ENCODE measurements at regions not wholly inside any gene's neighbourhood (a gene's known extent, or its start where the extent isn't known, plus 50 kb on each side); places are given as distances from the start of the nearest gene placed in this dataset.

DNA sequence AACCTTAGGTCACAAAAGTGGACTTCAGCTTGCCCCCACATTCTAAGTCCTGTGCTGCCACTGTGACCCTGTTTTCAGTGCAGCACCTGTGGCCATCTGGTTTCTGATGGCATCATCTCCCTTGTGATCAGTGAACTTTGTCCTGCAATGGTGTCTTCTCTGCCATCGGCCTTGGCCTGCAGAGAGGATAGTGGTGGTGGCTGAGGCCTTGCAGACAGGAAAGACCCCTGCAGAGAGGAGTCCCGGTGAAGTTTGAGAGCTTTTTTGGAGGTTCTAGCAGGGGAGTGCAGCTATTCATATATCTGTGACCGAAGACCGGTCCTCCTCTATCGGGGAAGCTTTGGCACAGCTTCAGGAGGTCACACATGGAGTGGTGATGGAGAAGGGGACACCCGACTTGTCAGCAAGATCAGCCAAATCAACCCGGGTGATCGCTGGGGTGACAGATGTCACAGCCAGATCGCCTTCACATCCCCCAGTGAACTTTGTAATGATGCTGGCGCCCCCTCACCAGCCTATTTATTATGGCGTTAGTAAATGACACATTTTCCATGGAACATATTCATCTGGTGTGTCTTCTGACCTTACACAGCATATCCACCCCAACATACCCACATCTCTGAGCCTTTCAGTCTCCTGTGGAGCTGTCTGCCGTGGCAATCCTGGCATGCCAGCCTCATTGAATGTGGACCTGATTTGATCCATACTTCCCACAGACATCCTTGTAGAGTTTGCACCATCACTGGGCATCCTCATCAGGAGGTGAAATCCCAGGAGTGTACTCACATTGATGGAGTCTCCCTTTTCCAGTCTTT lies 136.1 kb downstream of the PAPOLA start:
- no peak for DNase-seq (ENCODE audit: low read depth in 2 of 2)

GRCh38 chr14:96639550-96639949 lies 137.4 kb downstream of the PAPOLA start:
- DNase-seq (ENCODE audit: low read depth in 2 of 2) = no peak

DNA sequence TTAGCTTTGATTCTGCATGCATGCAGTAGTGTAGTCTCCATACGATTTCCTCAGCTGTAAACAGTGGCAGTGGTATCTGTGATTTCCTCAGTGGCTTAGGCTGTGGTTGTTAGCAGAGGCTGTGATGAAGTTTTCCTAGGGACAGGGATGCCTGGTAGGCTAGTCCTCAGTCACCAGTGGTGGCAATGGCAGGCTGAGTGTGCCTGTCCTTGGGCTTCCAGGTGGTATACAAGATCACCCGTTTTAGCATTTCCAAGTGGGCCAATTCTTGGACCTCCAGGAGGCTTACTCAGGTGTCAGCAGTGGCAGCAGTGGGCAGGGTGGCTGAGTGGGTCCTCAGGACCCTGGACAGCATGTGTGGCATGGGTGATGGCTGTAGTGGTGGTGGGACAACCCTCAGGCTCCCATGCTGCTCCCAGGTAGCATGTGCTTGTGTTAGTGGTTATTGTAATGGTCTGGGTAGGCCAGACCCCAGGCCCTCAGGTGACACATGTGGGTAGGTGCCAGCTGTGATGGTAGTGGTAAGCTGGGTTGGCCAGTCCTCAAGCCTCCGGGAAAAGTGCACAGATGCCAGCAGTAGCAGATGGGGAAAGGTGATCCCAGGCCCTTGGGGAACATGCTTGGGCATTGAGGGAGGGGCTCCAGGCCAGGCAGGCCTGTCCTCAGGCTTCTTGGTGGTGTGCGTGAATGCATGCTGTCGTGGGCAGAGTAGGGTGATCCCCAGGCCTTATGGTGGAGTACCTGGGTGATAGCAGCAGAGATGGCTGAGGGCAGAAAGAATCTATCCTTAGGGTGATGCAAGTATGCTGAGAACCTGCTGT lies 146.5 kb downstream of the PAPOLA start:
- DNase-seq (ENCODE audit: low read depth in 2 of 2) = no peak

DNA sequence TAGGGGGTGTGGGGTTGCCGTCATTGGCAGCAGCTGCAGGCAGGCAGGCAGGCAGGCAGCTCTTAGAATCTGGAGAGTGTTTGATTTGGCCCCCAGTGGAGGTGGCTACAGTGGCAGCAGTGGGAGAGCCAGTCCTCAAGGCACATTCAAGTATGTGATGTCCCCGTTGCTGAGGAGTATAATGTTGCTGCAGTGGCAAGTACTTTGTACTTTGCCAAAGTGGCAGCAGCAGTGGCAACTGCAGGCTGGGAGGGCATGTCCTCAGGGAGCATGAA lies 147.1 kb downstream of the PAPOLA start:
- DNase-seq (ENCODE audit: low read depth in 2 of 2) = no peak

DNA sequence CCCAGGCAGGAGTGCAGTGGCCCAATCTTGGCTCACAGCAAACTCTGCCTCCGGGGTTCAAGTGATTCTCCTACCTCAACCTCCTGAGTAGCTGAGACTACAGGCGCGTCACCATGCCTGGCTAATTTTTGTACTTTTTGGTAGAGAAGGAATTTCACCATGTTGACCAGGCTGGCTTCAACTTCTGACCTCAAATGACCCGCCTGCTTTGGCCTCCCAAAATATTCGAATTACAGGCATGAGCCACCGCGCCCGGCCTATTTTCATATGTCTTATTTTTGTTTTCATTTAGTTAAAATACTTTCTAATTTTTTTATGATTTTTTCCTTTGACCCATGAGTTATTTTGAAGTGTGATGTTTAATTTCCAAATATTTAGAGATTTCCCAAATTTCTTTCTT lies 143.6 kb upstream of the VRK1 start:
- no peak for DNase-seq (ENCODE audit: low read depth in 2 of 2)

DNA sequence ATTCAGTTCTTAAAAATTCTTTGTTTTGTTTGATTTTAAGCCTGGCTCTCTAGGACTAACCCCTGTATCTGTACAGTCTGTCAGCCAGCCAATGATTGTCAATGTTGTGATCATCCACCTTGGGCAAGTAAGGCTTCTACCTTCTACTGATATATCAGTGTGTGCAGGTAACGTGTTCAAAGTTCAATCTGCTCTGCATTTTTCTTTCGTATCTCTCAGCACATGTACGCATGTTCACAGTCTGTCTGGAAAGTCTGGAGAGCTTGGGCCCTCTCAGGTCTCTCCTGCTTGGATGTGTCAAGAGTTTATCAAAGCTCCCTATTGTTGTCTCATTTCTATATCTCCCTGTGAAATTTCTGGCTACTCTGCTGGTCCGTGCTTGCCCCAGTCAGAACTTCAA lies 138.6 kb upstream of the VRK1 start:
- no peak for DNase-seq (ENCODE audit: low read depth in 2 of 2)

DNA sequence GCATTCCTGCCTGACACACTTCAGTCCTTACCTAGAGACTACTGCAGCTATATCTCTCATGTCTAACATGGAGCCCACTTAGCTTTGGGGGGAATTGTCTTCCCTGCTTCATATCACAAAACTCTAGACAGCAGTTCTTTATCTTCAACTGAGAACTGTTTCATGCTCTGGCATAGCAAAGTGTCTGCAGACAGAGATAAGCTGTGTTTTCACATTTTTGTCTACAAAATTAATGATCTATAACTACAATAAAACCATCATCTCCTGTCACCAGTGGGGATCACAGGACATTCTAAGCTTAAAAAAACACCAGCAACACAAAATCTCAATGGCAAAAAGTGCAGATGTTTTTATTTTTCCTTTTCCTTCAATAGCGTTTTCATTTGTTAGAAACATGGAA lies 137.1 kb upstream of the VRK1 start:
- DNase-seq (ENCODE audit: low read depth in 2 of 2) = no peak

GRCh38 chr14:96660667-96661066 lies 136.5 kb upstream of the VRK1 start:
- no peak for DNase-seq (ENCODE audit: low read depth in 2 of 2)

DNA sequence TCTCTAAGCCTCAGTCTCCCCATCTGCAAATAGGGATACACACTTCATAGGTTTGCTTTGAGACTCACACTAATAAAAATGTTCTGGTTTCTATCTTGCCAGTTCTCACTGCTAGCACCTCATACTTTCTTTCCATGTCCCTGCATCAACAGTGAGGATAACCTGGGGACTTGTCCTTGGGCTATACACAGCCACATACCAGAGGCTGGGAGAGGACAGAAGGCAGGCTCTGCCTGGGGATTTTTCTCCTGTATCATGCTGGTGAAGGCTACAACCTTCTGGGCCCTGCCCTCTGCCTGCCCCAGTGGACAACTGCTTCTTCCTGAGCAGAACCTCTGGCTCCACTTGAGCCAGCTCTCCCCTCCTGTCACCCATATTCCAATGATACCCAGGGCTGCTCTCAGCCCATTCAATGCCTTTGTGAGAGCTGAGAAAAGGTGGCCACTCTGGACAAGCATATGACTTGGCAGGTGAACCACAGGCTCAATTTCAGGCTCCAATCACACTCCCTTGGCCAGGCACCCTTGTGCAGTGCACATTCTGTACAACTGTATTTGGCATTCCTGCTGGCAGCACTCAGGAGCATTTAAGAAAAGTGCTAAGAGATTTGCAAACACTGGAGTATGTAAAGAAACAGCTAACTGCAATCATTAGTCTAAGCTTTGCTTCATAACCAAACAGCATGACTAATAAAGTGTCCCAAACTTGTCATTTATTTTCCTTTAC lies 135.8 kb upstream of the VRK1 start:
- DNase-seq (ENCODE audit: low read depth in 2 of 2) = no peak

DNA sequence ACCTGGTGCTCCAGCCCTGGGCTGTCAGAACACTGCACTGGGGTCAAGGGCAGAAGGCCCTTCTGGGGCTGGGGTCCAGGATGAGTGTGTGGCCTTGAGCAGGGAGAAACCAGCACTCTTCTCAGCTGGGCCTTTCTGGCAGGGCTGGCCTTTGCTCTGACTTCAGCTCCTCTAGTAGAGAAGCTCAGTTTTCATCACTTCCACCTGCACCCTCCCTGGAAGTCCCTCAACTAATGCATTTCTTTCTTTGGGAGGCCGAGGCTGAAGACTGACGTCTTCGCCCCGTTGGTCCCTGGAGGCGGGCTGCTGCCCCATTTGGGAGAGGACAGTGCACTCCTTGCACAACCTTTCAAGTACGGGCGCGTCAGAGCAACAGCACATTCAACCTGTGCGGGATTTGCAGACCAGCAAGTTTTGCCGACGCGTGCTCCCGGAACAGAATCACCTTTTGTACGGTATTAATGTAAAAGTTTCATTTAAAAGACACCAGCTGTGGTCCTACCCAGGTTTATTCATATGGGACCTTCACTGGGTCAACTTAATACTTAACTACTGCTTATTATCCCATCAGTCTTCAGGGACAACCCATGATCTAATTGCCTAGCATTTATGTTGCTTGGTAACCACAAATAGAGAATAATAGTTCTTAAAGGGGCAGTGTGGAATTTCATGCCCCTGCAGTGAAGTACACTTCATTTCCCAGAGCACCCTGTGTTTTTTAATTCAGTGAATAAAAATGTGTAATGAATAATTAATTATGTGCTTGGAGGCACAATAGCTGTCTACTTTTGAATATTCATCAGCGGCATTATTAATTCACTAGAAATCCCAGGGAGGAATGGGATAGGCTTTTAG lies 134.8 kb upstream of the VRK1 start:
- no peak for DNase-seq (ENCODE audit: low read depth in 2 of 2)

DNA sequence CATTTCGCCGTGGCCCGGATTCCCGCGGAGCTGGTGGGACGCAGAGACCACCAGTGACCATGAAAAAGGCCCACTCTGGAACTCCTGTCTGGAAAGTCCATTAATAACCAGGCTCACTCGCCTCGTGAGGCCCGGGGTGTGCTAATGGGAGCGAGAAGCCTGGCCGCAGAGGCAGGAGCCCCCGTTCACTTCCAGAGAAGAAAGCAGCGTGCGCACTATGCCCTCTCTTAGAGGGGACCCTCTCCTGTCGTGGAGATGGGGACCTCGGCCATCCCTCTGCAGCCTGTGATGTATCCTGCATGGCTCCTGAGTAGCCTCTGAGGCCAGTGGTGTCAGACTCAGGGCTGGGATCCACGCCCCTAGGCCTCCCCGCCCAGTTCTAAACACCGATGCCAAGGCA lies 134.1 kb upstream of the VRK1 start:
- no peak for DNase-seq (ENCODE audit: low read depth in 2 of 2)

- no peak for DNase-seq (ENCODE audit: low read depth in 2 of 2)
Measured at GRCh38 chr14:96663491-96664067, 133.6 kb upstream of the VRK1 start.

GRCh38 chr14:96666088-96666487 lies 131.1 kb upstream of the VRK1 start:
- no peak for DNase-seq (ENCODE audit: low read depth in 2 of 2)

DNA sequence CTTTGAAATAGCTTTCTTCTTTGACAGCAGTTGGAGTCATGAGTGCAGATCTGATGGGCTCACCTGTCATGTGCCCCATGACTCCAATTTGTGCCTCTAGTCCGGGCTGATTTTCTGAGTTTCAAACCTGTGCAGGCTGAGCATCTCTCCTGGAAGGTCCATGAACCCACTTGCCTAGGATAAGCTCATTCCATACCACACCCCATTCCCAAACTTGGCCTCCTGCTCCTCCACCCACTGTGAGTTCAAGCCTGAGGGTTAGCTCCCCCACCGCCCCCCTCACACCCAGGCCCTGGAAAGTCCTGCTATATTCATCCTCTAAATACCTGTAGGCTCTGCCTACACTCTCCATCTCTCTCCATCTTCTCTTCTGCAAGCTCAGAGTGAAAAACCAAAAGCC lies 126.8 kb upstream of the VRK1 start:
- no peak for DNase-seq (ENCODE audit: low read depth in 2 of 2)

- no peak for DNase-seq (ENCODE audit: low read depth in 2 of 2)
Measured at GRCh38 chr14:96671218-96671617, 126.0 kb upstream of the VRK1 start.

GRCh38 chr14:96673706-96674105 lies 123.5 kb upstream of the VRK1 start:
- DNase-seq (ENCODE audit: low read depth in 2 of 2) = no peak

DNA sequence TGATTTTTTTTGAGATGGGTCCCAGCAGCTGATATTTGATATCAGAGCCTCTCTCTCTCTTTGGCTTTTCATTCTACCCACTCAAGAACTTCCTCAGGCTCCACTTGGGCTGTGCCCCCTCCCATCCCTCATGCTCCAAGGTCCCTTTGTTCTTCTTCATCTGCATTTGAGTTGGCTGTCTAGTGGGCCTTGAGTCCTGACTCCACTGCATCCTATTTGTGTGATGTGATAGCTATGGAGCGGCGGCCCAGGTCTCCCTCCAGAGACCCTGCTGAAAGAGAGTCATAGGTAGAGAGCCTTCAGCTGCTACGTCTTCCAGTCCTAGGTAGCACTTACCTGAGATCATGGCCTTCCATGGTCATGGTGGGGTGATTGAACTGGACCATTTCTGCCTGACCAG lies 123.1 kb upstream of the VRK1 start:
- DNase-seq (ENCODE audit: low read depth in 2 of 2) = no peak

- no peak for DNase-seq (ENCODE audit: low read depth in 2 of 2)
Measured at GRCh38 chr14:96676166-96676565, 121.0 kb upstream of the VRK1 start.

DNA sequence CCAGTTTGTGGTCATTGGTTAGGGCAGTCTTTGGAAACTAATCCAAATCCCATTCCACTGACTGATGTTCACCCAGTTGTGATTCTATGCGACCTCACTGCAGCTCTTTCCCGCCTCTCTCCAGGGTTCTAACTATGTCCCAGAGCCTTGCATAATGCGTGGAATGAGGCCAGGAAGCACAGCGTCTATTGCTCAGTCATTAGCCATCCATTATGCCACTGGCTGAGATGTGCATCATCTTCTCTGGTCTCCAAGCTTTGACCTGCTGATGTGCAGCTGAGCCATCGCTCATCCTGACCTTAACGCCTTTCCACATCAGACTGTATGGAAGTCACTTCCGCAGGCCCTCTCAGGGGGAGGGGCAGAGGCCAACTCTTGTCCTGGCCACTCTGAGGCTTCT lies 115.4 kb upstream of the VRK1 start:
- DNase-seq (ENCODE audit: low read depth in 2 of 2) = no peak

- no peak for DNase-seq (ENCODE audit: low read depth in 2 of 2)
Measured at GRCh38 chr14:96682401-96682800, 114.8 kb upstream of the VRK1 start.

GRCh38 chr14:96683562-96684289 lies 113.5 kb upstream of the VRK1 start:
- DNase-seq (ENCODE audit: low read depth in 2 of 2) = no peak
